Spleen (tissue), 7 donors: ENCODE measurements at regions not wholly inside any gene's neighbourhood (a gene's known extent, or its start where the extent isn't known, plus 50 kb on each side); places are given as distances from the start of the nearest gene placed in this dataset.

Experiments used
- POLR2AphosphoS5 ChIP-seq, 3 donors: sonication (generic); formaldehyde crosslinking; IDR thresholded peaks; one replicate each; pipeline ENCODE4 v1.5.1; 2017; ENCODE audit warnings: antibody characterized with exemption in 3 of 3
- TF ChIP-seq, protein P1 (sequence below), 11 experiments: fragments of 200-600 bp in 7 of 11; fragments of 450-650 bp in 4 of 11; sonication (generic) in 4 of 11; IDR thresholded peaks in 8 of 11; conservative IDR thresholded peaks in 3 of 11; 1 replicate in 7 of 11; 2 replicates in 4 of 11; pipeline versions ENCODE4 v1.4.0 to v1.8.0; 2016 to 2021; ENCODE audit warnings: antibody characterized with exemption in 11 of 11, inconsistent platforms in 4 of 11, mild to moderate bottlenecking in 1 of 11
- donor health status: DM: no; HTN: no; CAD: no; lungs with moderate emphysema.
- donor health status: DM: no; HTN: no; CAD: no.
- donor health status: DM: no; HTN: no; CAD: no.

DNA sequence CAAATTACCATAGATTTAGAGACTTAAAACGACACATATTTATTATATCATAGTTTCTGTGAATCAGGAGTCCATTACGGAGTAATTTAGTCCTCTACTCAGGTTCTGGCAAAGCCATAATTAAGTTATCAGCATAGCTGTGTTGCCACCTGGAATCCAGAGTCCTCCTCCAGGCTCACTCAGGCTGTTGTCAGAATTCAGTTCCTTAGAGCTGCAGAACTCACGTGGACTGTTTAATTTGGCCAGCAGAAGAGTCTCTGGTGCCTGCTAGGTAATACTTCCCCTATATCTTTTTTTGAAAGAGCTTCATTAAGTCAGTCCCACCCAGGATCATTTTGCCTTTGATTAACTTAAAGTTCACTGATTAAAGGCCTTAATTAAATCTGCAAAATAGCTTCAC, 891.5 kb downstream of the SUCLG1 start:
- TF ChIP-seq, protein P1, sequence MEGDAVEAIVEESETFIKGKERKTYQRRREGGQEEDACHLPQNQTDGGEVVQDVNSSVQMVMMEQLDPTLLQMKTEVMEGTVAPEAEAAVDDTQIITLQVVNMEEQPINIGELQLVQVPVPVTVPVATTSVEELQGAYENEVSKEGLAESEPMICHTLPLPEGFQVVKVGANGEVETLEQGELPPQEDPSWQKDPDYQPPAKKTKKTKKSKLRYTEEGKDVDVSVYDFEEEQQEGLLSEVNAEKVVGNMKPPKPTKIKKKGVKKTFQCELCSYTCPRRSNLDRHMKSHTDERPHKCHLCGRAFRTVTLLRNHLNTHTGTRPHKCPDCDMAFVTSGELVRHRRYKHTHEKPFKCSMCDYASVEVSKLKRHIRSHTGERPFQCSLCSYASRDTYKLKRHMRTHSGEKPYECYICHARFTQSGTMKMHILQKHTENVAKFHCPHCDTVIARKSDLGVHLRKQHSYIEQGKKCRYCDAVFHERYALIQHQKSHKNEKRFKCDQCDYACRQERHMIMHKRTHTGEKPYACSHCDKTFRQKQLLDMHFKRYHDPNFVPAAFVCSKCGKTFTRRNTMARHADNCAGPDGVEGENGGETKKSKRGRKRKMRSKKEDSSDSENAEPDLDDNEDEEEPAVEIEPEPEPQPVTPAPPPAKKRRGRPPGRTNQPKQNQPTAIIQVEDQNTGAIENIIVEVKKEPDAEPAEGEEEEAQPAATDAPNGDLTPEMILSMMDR (IDR thresholded peaks at IDR 0.05 in 8 of 11, conservative IDR thresholded peaks at IDR 0.05 in 3 of 11): no peak
- TF ChIP-seq POLR2AphosphoS5 (IDR thresholded peaks at IDR 0.05): no peak
